ENCODE measurements at regions not wholly inside any gene's neighbourhood (a gene's known extent, or its start where the extent isn't known, plus 50 kb on each side); places are given as distances from the start of the nearest gene placed in this dataset.

- H3K27ac ChIP-seq = no peak overlapping the region
- TF ChIP-seq, protein P1, sequence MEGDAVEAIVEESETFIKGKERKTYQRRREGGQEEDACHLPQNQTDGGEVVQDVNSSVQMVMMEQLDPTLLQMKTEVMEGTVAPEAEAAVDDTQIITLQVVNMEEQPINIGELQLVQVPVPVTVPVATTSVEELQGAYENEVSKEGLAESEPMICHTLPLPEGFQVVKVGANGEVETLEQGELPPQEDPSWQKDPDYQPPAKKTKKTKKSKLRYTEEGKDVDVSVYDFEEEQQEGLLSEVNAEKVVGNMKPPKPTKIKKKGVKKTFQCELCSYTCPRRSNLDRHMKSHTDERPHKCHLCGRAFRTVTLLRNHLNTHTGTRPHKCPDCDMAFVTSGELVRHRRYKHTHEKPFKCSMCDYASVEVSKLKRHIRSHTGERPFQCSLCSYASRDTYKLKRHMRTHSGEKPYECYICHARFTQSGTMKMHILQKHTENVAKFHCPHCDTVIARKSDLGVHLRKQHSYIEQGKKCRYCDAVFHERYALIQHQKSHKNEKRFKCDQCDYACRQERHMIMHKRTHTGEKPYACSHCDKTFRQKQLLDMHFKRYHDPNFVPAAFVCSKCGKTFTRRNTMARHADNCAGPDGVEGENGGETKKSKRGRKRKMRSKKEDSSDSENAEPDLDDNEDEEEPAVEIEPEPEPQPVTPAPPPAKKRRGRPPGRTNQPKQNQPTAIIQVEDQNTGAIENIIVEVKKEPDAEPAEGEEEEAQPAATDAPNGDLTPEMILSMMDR (conservative IDR thresholded peaks at IDR 0.05) = no peak
Measured at GRCh38 chr19:32201211-32201610, 144.2 kb upstream of the ZNF507 start.

DNA sequence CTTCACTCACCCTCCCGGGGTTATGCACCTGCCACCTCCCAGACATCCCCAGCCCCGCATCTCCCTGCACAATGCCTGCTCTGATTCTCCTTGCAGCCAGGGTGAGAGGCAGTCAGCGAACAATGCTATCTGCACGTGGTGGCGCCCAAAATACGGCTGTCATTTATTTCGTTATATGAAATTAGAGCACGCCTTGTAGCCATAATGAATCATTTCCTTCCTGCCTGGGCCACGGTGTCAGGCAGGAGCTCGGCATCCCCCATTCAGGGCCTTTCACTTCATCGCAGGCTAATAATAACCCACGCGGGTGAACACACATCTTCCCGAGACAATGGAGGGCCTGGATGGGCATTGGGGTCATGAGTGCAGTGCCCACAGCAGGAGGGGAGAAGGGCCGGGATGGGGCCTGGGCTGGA, 143.8 kb upstream of the ZNF507 start:
- H3K27ac ChIP-seq = no peak overlapping the region
- TF ChIP-seq, protein P1 (conservative IDR thresholded peaks at IDR 0.05) = no peak

DNA sequence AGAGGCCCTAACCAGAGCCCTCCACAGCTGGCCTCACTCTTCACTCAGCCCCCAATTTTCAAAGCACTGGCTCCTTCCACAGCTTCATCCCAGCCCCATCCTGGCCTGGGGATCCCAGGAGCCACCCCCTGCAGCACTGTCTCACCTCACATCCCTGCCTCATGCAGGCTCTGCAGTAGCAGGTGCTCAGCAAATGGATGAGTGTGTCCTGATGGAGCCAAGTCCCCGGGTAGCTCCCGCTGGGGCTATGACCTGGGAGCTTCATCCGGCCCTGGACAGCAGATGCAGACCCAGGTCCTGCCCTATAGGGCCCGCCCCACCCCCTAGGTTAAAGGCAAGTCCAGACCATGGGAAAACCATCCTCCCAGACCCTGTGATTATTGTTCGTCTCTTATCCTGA, 143.2 kb upstream of the ZNF507 start:
- H3K27ac ChIP-seq = no peak overlapping the region

DNA sequence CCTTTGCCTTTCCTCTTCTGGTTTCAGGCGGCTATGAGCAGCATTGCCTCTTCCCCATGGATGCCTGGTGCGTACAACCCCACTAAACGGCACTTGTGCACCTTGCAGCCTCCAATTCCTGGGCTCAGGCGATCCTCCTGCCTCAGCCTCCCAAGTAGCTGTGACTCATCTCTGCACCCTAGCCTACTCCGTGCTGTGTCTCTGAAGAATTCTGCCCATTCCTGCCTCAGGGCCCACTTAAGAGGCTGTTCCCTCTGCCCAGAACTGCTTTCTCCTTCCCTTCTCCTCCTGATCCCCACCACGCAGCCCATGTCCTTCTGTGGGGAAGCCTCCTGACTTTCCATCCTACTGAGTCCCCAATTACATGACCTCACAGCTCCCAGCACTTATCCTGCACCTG, 142.2 kb upstream of the ZNF507 start:
- TF ChIP-seq, protein P1 (conservative IDR thresholded peaks at IDR 0.05) = no peak

More for the DNA sequence above, 143.2 kb upstream of the ZNF507 start:
- TF ChIP-seq, protein P1 (conservative IDR thresholded peaks at IDR 0.05) = no peak

DNA sequence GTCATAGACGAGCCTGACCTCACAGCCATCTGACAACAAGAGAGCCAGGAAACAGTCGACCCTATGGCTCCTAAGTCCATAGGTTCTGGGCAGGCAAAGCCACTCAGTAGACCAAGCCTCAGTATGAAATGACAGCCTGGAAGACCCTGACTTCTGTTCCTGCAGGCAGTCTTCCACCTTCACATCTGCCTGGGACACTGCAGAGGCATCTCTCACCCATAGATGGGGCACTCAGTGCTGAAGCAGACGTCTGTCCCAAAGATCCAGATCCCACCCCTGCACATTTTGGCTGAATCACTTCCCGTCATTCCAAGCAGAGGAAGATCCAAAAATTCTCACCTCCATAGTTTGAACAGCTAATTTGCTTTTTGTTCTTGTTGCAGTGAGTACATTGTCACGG, 139.3 kb upstream of the ZNF507 start:
- H3K27ac ChIP-seq = no peak overlapping the region
- TF ChIP-seq, protein P1 (conservative IDR thresholded peaks at IDR 0.05) = no peak; the same call in 1 of the 2 replicates

More for the DNA sequence above, 142.2 kb upstream of the ZNF507 start:
- H3K27ac ChIP-seq = no peak overlapping the region

- TF ChIP-seq, protein P1 (conservative IDR thresholded peaks at IDR 0.05) = no peak
- H3K27ac ChIP-seq = no peak overlapping the region
Measured at GRCh38 chr19:32208060-32208459, 137.3 kb upstream of the ZNF507 start.

GRCh38 chr19:32219392-32219791, 126.0 kb upstream of the ZNF507 start:
- TF ChIP-seq, protein P1 (conservative IDR thresholded peaks at IDR 0.05) = no peak
- H3K27ac ChIP-seq = no peak overlapping the region
